H9 (cell line): ENCODE measurements at regions not wholly inside any gene's neighbourhood (a gene's known extent, or its start where the extent isn't known, plus 50 kb on each side); places are given as distances from the start of the nearest gene placed in this dataset.

Source experiments
- DNase-seq: peaks from one replicate; pipeline ENCODE4 v3.0.0-alpha.2; 2017
- H2AFZ ChIP-seq: one replicate; pipeline ENCODE4 v1.6.1; 2013; ENCODE audit warnings: mild to moderate bottlenecking, low read length, control low read depth, moderate library complexity
- H2AK5ac ChIP-seq: 2 replicates; pipeline ENCODE4 v1.6.1; 2013; ENCODE audit warnings: low read length, control low read depth, mixed read lengths; ENCODE audit not compliant: insufficient read length
- H2BK120ac ChIP-seq: one replicate; pipeline ENCODE4 v1.6.1; 2013; ENCODE audit warnings: low read depth, mild to moderate bottlenecking, low read length, control low read depth, inconsistent platforms; ENCODE audit not compliant: poor library complexity, severe bottlenecking
- H2BK12ac ChIP-seq: 2 replicates; pipeline ENCODE4 v1.6.1; 2013; ENCODE audit warnings: low read length, control low read depth, mixed read lengths, low read depth; ENCODE audit not compliant: insufficient read length
- H2BK15ac ChIP-seq: 2 replicates; pipeline ENCODE4 v1.6.1; 2013; ENCODE audit warnings: low read depth, low read length, control low read depth
- H2BK20ac ChIP-seq: one replicate; pipeline ENCODE4 v1.6.1; 2013; ENCODE audit warnings: low read depth, mild to moderate bottlenecking, low read length, control low read depth, inconsistent platforms; ENCODE audit not compliant: poor library complexity, severe bottlenecking
- H2BK5ac ChIP-seq: 2 replicates; pipeline ENCODE4 v1.6.1; 2013; ENCODE audit warnings: low read length, control low read depth, mixed read lengths; ENCODE audit not compliant: insufficient read length
- H3K14ac ChIP-seq: 2 replicates; pipeline ENCODE4 v1.6.1; 2013; ENCODE audit warnings: low read length, control low read depth; ENCODE audit not compliant: insufficient read depth
- H3K18ac ChIP-seq: 2 replicates; pipeline ENCODE4 v1.6.1; 2013; ENCODE audit warnings: low read depth, mild to moderate bottlenecking, mixed read lengths, low read length, control low read depth; ENCODE audit not compliant: insufficient read length
- H3K23ac ChIP-seq: 2 replicates; pipeline ENCODE4 v1.6.1; 2013; ENCODE audit warnings: low read length, control low read depth, mixed read lengths, low read depth; ENCODE audit not compliant: insufficient read length
- H3K23me2 ChIP-seq: 2 replicates; pipeline ENCODE4 v1.6.1; 2013; ENCODE audit warnings: low read depth, mild to moderate bottlenecking, mixed read lengths, low read length, control low read depth; ENCODE audit not compliant: insufficient read length, poor library complexity, severe bottlenecking
- H3K27ac ChIP-seq: 2 replicates; pipeline ENCODE4 v1.5.1; 2013; ENCODE audit warnings: low read length, control low read depth, mixed read lengths, low read depth; ENCODE audit not compliant: insufficient read length
- H3K27me3 ChIP-seq: 2 replicates; pipeline ENCODE4 v1.6.1; 2013; ENCODE audit warnings: low read length, control low read depth, inconsistent platforms; ENCODE audit not compliant: insufficient read depth
- H3K4ac ChIP-seq: 2 replicates; pipeline ENCODE4 v1.6.1; 2013; ENCODE audit warnings: low read depth, mild to moderate bottlenecking, control low read depth, inconsistent platforms, low read length, moderate library complexity
- H3K4me1 ChIP-seq: 2 replicates; pipeline ENCODE4 v1.6.1; 2013; ENCODE audit warnings: low read length, control low read depth, inconsistent platforms; ENCODE audit not compliant: insufficient read depth
- H3K4me2 ChIP-seq: 2 replicates; pipeline ENCODE4 v1.6.1; 2013; ENCODE audit warnings: low read length, control low read depth, mixed read lengths; ENCODE audit not compliant: insufficient read length, insufficient read depth
- H3K56ac ChIP-seq: 2 replicates; pipeline ENCODE4 v1.6.1; 2013; ENCODE audit warnings: low read depth, mild to moderate bottlenecking, mixed read lengths, low read length, control low read depth; ENCODE audit not compliant: insufficient read length
- H3K79me1 ChIP-seq: 2 replicates; pipeline ENCODE4 v1.6.1; 2013; ENCODE audit warnings: low read depth, mild to moderate bottlenecking, moderate library complexity, low read length, control low read depth, inconsistent platforms; ENCODE audit not compliant: insufficient read depth, poor library complexity, severe bottlenecking
- H3K79me2 ChIP-seq: 2 replicates; pipeline ENCODE4 v1.6.1; 2013; ENCODE audit warnings: low read length, control low read depth, inconsistent platforms; ENCODE audit not compliant: insufficient read depth
- H3K9ac ChIP-seq: 2 replicates; pipeline ENCODE4 v1.6.1; 2013; ENCODE audit warnings: low read length, control low read depth, mixed read lengths; ENCODE audit not compliant: insufficient read length; ENCODE audit errors: extremely low read depth
- H3K9me3 ChIP-seq: one replicate; pipeline ENCODE4 v1.6.1; 2013; ENCODE audit warnings: low read depth, low read length, inconsistent platforms; ENCODE audit not compliant: control insufficient read depth
- H3T11ph ChIP-seq: one replicate; pipeline ENCODE4 v1.6.1; 2013; ENCODE audit warnings: mild to moderate bottlenecking, low read length, control low read depth, inconsistent platforms
- H4K20me1 ChIP-seq: one replicate; pipeline ENCODE4 v1.6.1; 2013; ENCODE audit not compliant: control insufficient read depth, insufficient read length, insufficient read depth
- H4K5ac ChIP-seq: 2 replicates; pipeline ENCODE4 v1.6.1; 2013; ENCODE audit warnings: low read depth, mild to moderate bottlenecking, mixed read lengths, low read length, control low read depth; ENCODE audit not compliant: insufficient read length
- H4K8ac ChIP-seq: replicated peaks from 2 replicates; pipeline ENCODE4 v1.6.1; 2013; ENCODE audit warnings: low read length, control low read depth, mixed read lengths, low read depth; ENCODE audit not compliant: insufficient read length
- H4K91ac ChIP-seq: 2 replicates; pipeline ENCODE4 v1.6.1; 2013; ENCODE audit warnings: low read depth, mild to moderate bottlenecking, moderate library complexity, mixed read lengths, low read length, control low read depth; ENCODE audit not compliant: insufficient read length
- H3K27ac Mint-ChIP-seq, 3 experiments: 2 replicates in 2 of 3; 3 replicates in 1 of 3; pipeline ENCODE4 v1.8.0; 2020 to 2021; ENCODE audit warnings: mixed read lengths in 3 of 3, mild to moderate bottlenecking in 1 of 3, moderate library complexity in 1 of 3
- H3K27me3 Mint-ChIP-seq: 2 replicates; pipeline ENCODE4 v1.8.0; 2021; ENCODE audit warnings: low read depth, mild to moderate bottlenecking, moderate library complexity, mixed read lengths
- H3K36me3 Mint-ChIP-seq, 3 experiments: 2 replicates in 2 of 3; 3 replicates in 1 of 3; pipeline ENCODE4 v1.8.0; 2020 to 2021; ENCODE audit warnings: low read depth in 3 of 3, mixed read lengths in 3 of 3; ENCODE audit not compliant: insufficient read depth in 1 of 3
- H3K4me1 Mint-ChIP-seq, 2 experiments: 2 replicates each; pipeline ENCODE4 v1.8.0; 2020; ENCODE audit warnings: mixed read lengths in 2 of 2
- H3K4me3 Mint-ChIP-seq, 2 experiments: 2 replicates in 1 of 2; 3 replicates in 1 of 2; pipeline ENCODE4 v1.8.0; 2020 to 2021; ENCODE audit warnings: mild to moderate bottlenecking in 2 of 2, mixed read lengths in 2 of 2, moderate library complexity in 1 of 2
- H3K9me3 Mint-ChIP-seq, 2 experiments: 2 replicates in 1 of 2; 3 replicates in 1 of 2; pipeline ENCODE4 v1.8.0; 2020; ENCODE audit warnings: mild to moderate bottlenecking in 2 of 2, mixed read lengths in 2 of 2, moderate library complexity in 1 of 2
- CTCF ChIP-seq: fragments of 200-600 bp; sonication (generic); conservative IDR thresholded peaks from 3 replicates; pipeline ENCODE4 v1.8.0; 2021; ENCODE audit warnings: antibody characterized with exemption, mild to moderate bottlenecking
- WGBS: extraction: QIAGEN DNeasy Blood & Tissue Kit; methylation state at CpG from one replicate; pipeline ENCODE4 v1.1.7; 2013; ENCODE audit warnings: missing lambda C conversion rate, low lambda C conversion rate, mixed read lengths; ENCODE audit not compliant: insufficient read length; ENCODE audit errors: extremely low coverage; 5-methylcytosine and 5-hydroxymethylcytosine counted together

GRCh38 chr15:69556344-69556743 is 103.7 kb downstream of the RPLP1 start:
- Mint-ChIP-seq H3K36me3 (peaks cover 0 to 4% (median 0%) of the 10 kb centered on the region in 3 experiments; a peak in 1 of 7 replicates), H3K4me3 (no peak overlapping the region), H3K27ac (no peak overlapping the region), H3K27me3 (peaks cover 15% of the 10 kb centered on the region), H3K4me1 (peaks cover 28 to 49% of the 10 kb centered on the region in 2 experiments), H3K9me3 (peaks cover 5 to 8% of the 10 kb centered on the region in 2 experiments; a peak in 3 of 5 replicates)
- H3K27ac ChIP-seq = no peak overlapping the region
- no peak overlapping the region for H3K4ac ChIP-seq
- H3T11ph ChIP-seq = no peak overlapping the region
- H2BK20ac ChIP-seq = no peak overlapping the region
- no CpG with 5 or more reads among the region's 1 CpG for WGBS
- H3K14ac ChIP-seq = no peak overlapping the region
- H3K23me2 ChIP-seq = no peaks in the 10 kb centered on the region
- H2BK120ac ChIP-seq = no peak overlapping the region
- H4K5ac ChIP-seq = no peak overlapping the region
- DNase-seq = no peak
- no peak overlapping the region for H3K9ac ChIP-seq
- H2BK12ac ChIP-seq = no peak overlapping the region
- no peak overlapping the region for H3K23ac ChIP-seq
- H2BK5ac ChIP-seq = no peak overlapping the region
- H2AK5ac ChIP-seq = no peak overlapping the region
- no peak for TF ChIP-seq CTCF
- no peaks in the 10 kb centered on the region for H3K79me2 ChIP-seq
- H4K91ac ChIP-seq = no peak overlapping the region
- H3K4me1 ChIP-seq = peaks cover 3% of the 10 kb centered on the region; the same call in 1 of the 2 replicates
- no peak overlapping the region for H3K18ac ChIP-seq
- H3K27me3 ChIP-seq = no peaks in the 10 kb centered on the region
- H4K8ac ChIP-seq = no peak overlapping the region
- no peak overlapping the region for H2AFZ ChIP-seq
- H3K79me1 ChIP-seq = no peaks in the 10 kb centered on the region
- no peaks in the 10 kb centered on the region for H3K9me3 ChIP-seq
- H3K4me2 ChIP-seq = no peak overlapping the region
- H4K20me1 ChIP-seq = no peaks in the 10 kb centered on the region
- H2BK15ac ChIP-seq = no peak overlapping the region
- no peak overlapping the region for H3K56ac ChIP-seq
